ENCODE measurements at regions not wholly inside any gene's neighbourhood (a gene's known extent, or its start where the extent isn't known, plus 50 kb on each side); places are given as distances from the start of the nearest gene placed in this dataset.
"Not testable (repeated sequence)": the region's sequence is repeated elsewhere in the genome, so short reads cannot be mapped to it uniquely, and the experiment has no call there.

- DNase-seq, result no peak
- Histone ChIP-seq H3K4me1 (no peaks in the 10 kb centered on the region), H3K27ac (no peak overlapping the region), H3K27me3 (no peaks in the 10 kb centered on the region), H3K4me3 (no peak overlapping the region), H3K9me3 (no peaks in the 10 kb centered on the region), H3K36me3 (ENCODE audit: low read depth, missing control alignments) (no peaks in the 10 kb centered on the region)
- WGBS, 2 donors, result 65 to 84% methylated on average over 5 of the region's 5 CpGs
- TF ChIP-seq CTCF (IDR thresholded peaks at IDR 0.05), result no peak
- no peak for TF ChIP-seq POLR2A (IDR thresholded peaks at IDR 0.05)
- intact Hi-C loops (cut with DNase I; ENCODE audit: low total_unique reads), result no loop called here
Measured at GRCh38 chr3:20924646-20925385, 738.8 kb upstream of the SGO1 start.

DNA sequence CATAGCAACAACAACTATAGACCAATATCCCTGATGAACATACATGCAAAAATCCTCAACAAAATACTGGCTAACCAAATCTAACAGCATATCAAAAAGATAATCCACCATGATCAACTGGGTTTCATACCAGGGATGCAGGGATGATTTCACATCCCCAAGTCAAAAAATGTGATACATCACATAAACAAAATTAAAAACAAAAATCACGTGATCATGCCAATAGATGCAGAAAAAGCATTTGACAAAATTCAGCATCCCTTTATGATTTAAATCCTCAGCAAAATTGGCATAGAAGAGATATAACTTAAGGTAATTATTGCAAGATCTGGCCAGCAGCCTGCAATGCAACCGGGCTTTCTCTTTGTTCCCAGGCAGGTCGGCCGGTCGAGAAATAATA, 735.1 kb upstream of the SGO1 start:
- H3K4me1 ChIP-seq; intact Hi-C loops (cut with DNase I; ENCODE audit: low total_unique reads); H3K9me3 ChIP-seq; H3K36me3 ChIP-seq (ENCODE audit: low read depth, missing control alignments); H3K4me3 ChIP-seq; H3K27ac ChIP-seq; DNase-seq; H3K27me3 ChIP-seq: not testable (repeated sequence)
- WGBS, 2 donors, result 76 to 98% methylated on average over 5 of the region's 5 CpGs

DNA sequence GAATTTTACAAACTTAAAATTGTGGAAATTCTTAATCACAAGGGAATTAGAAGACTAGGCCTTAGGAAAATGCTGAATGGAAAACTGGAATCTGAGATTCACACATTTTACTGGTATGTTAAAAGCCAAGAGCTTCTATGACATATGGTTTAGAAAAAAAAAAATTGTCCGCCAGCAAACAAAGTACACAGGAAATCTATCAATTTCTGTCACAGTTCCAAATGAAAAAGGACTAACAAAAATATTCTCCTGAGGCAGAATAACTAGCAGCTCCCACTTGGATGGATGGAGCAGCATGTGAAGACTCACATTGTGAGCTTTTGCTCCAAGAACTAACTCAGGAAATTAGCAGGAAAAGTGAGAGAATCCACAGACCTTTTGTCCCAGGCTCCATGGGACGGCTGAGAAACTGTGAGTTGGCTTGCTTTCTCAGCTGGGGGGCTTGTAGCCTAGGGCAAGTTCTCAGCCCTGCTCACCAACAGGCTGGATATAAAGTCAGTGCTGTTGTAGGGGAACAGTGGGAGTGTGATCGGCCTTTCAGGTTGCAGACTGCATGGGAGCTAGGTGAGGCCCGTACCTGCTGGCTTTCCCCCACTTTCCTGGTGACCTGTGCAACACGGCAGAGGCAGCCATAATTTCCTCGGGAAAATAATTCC, 731.1 kb upstream of the SGO1 start:
- DNase-seq, result no peak
- H3K4me1 ChIP-seq, result no peaks in the 10 kb centered on the region
- no peaks in the 10 kb centered on the region for H3K36me3 ChIP-seq (ENCODE audit: low read depth, missing control alignments)
- 83 to 86% methylated on average over 6 of the region's 6 CpGs for WGBS, 2 donors
- H3K9me3 ChIP-seq, result no peaks in the 10 kb centered on the region
- no peak overlapping the region for H3K27ac ChIP-seq
- no peaks in the 10 kb centered on the region for H3K27me3 ChIP-seq
- intact Hi-C loops (cut with DNase I; ENCODE audit: low total_unique reads), result no loop called here
- TF ChIP-seq POLR2A (IDR thresholded peaks at IDR 0.05), result no peak
- no peak for TF ChIP-seq CTCF (IDR thresholded peaks at IDR 0.05)
- no peak overlapping the region for H3K4me3 ChIP-seq

DNA sequence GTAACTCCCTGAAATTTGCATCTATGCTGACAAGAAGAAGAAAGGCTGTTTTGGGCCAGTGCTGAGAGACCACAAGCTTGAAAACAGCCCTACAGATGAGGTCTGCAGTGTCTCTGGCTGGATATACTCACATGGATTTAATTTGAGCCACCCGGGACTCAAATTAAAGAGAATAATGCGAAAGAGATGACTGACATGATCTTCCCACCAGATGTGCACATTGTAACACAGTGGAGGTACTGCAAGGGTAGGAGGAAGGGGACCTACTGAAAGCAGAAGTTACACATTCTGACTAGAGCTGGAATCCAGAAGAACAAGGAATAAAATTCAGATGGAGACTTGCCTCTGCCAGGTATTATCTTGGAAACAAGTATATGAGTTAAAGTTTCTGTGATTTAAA, 728.3 kb upstream of the SGO1 start:
- H3K4me1 ChIP-seq, result no peaks in the 10 kb centered on the region
- 54 to 75% methylated on average over 2 of the region's 2 CpGs for WGBS, 2 donors
- no peaks in the 10 kb centered on the region for H3K36me3 ChIP-seq (ENCODE audit: low read depth, missing control alignments)
- intact Hi-C loops (cut with DNase I; ENCODE audit: low total_unique reads), result no loop called here
- no peak overlapping the region for H3K4me3 ChIP-seq
- TF ChIP-seq CTCF (IDR thresholded peaks at IDR 0.05) (no peak), POLR2A (IDR thresholded peaks at IDR 0.05) (no peak)
- no peak for DNase-seq
- no peaks in the 10 kb centered on the region for H3K9me3 ChIP-seq
- no peaks in the 10 kb centered on the region for H3K27me3 ChIP-seq
- H3K27ac ChIP-seq, result no peak overlapping the region

- Histone ChIP-seq H3K4me1 (no peaks in the 10 kb centered on the region), H3K4me3 (no peak overlapping the region), H3K36me3 (ENCODE audit: low read depth, missing control alignments) (no peaks in the 10 kb centered on the region), H3K27ac (no peak overlapping the region), H3K9me3 (no peaks in the 10 kb centered on the region), H3K27me3 (no peaks in the 10 kb centered on the region)
- TF ChIP-seq CTCF (IDR thresholded peaks at IDR 0.05), result no peak
- no peak for DNase-seq
- intact Hi-C loops (cut with DNase I; ENCODE audit: low total_unique reads), result no loop called here
- 88 to 89% methylated on average over 2 of the region's 2 CpGs for WGBS, 2 donors
Measured at GRCh38 chr3:20912406-20912805, 726.4 kb upstream of the SGO1 start.

Measured in testis (tissue), 2 donors.